Inferior parietal cortex (tissue), 1 donor: ENCODE measurements at regions not wholly inside any gene's neighbourhood (a gene's known extent, or its start where the extent isn't known, plus 50 kb on each side); places are given as distances from the start of the nearest gene placed in this dataset.
"Not testable (repeated sequence)": the region's sequence is repeated elsewhere in the genome, so short reads cannot be mapped to it uniquely, and the experiment has no call there.

Source experiments
- DNase-seq: peaks from one replicate; pipeline ENCODE4 v3.0.0-alpha.2; 2016; ENCODE audit errors: extremely low spot score

- DNase-seq, result no peak
These were observed 174.3 kb downstream of the CPS1 start for GRCh38 chr2:210730672-210731071.

- not testable (repeated sequence) for DNase-seq
These were observed 190.4 kb downstream of the CPS1 start for GRCh38 chr2:210746826-210747225.

- no peak for DNase-seq
These were observed 196.1 kb downstream of the CPS1 start for GRCh38 chr2:210752532-210752931.

- no peak for DNase-seq
These were observed 197.0 kb downstream of the CPS1 start for GRCh38 chr2:210753386-210753785.

GRCh38 chr2:210756855-210757254, 200.5 kb downstream of the CPS1 start:
- DNase-seq, result no peak

GRCh38 chr2:210762604-210763588, 206.5 kb downstream of the CPS1 start:
- no peak for DNase-seq

- DNase-seq, result no peak
These were observed 212.0 kb downstream of the CPS1 start for GRCh38 chr2:210768329-210768910.

- DNase-seq, result no peak
These were observed 220.4 kb downstream of the CPS1 start for GRCh38 chr2:210776756-210777155.

GRCh38 chr2:210782222-210782621, 225.8 kb downstream of the CPS1 start:
- no peak for DNase-seq

- DNase-seq, result not testable (repeated sequence)
These were observed 231.4 kb downstream of the CPS1 start for GRCh38 chr2:210787831-210788230.

GRCh38 chr2:210792000-210792399, 235.6 kb downstream of the CPS1 start:
- no peak for DNase-seq

- DNase-seq, result no peak
These were observed 239.1 kb downstream of the CPS1 start for GRCh38 chr2:210795506-210795905.

GRCh38 chr2:210798180-210798579, 241.8 kb downstream of the CPS1 start:
- no peak for DNase-seq

GRCh38 chr2:210814251-210815025, 258.0 kb downstream of the CPS1 start:
- no peak for DNase-seq

GRCh38 chr2:210816769-210817168, 260.4 kb downstream of the CPS1 start:
- DNase-seq, result no peak

- no peak for DNase-seq
These were observed 262.1 kb downstream of the CPS1 start for GRCh38 chr2:210818473-210818872.

GRCh38 chr2:210833403-210833802, 277.0 kb downstream of the CPS1 start:
- DNase-seq, result no peak

- DNase-seq, result no peak
These were observed 282.6 kb downstream of the CPS1 start for GRCh38 chr2:210839034-210839433.

- no peak for DNase-seq
These were observed 283.1 kb downstream of the CPS1 start for GRCh38 chr2:210839450-210839849.

- no peak for DNase-seq
These were observed 286.5 kb downstream of the CPS1 start for GRCh38 chr2:210842896-210843295.

- no peak for DNase-seq
These were observed 287.6 kb downstream of the CPS1 start for GRCh38 chr2:210844016-210844415.

- DNase-seq, result no peak
These were observed 302.9 kb downstream of the CPS1 start for GRCh38 chr2:210859314-210859713.
